ENCODE measurements at regions not wholly inside any gene's neighbourhood (a gene's known extent, or its start where the extent isn't known, plus 50 kb on each side); places are given as distances from the start of the nearest gene placed in this dataset.

DNA sequence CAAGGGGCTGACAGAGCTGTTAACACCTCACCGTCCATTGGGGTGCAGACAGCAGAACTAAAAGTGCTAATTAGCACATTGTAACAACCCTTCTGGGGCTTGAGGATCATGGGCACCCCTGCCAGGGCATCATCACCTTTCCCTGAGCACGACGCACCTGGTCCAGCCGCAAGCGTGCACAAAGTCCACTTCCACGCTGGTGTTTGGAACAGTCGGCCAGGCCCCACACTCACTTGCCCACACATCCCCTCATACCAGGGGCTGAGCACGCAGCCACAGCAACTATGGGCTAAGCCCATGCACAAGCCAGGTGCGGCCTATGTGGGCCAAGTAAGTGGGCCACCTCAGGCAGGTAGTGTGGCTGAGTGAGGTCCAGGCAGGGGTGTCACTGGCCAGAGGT, 148.7 kb downstream of the CCDC59 start:
- Histone ChIP-seq H3K9me3 (ENCODE audit: control extremely low read depth in 1 of 3, control insufficient read depth in 2 of 3, insufficient read depth in 1 of 3, low read length in 2 of 3) (peaks cover 0 to 10% (median 7%) of the 10 kb centered on the region in 3 donors), H3K4me3 (ENCODE audit: control extremely low read depth in 1 of 5, extremely low read depth in 1 of 5, insufficient read depth in 1 of 5, low read depth in 2 of 5, low read length in 4 of 5) (no peak overlapping the region), H3K4me1 (ENCODE audit: control insufficient read depth in 2 of 2, insufficient read depth in 2 of 2, low read length in 2 of 2) (no peaks in the 10 kb centered on the region), H3K4me2 (replicated peaks; ENCODE audit: low read depth, low read length, poor library complexity, severe bottlenecking) (no peak overlapping the region), H3K9ac (ENCODE audit: low read length) (no peak overlapping the region), H2AFZ (ENCODE audit: insufficient read depth, low read depth, low read length, poor library complexity, severe bottlenecking) (no peak overlapping the region), H3K27ac (ENCODE audit: low read length in 2 of 2) (no peak overlapping the region), H3K36me3 (replicated peaks in 1 of 2; ENCODE audit: control extremely low read depth in 1 of 2, control insufficient read depth in 1 of 2, extremely low read depth in 1 of 2, insufficient read depth in 2 of 2, low read length in 1 of 2) (no peaks in the 10 kb centered on the region), H4K20me1 (ENCODE audit: control insufficient read depth, insufficient read depth, low read length, poor library complexity, severe bottlenecking) (no peaks in the 10 kb centered on the region), H3K79me2 (ENCODE audit: control insufficient read depth, insufficient read depth, low read length) (no peaks in the 10 kb centered on the region), H3K27me3 (replicated peaks in 1 of 4; ENCODE audit: control extremely low read depth in 1 of 4, control insufficient read depth in 3 of 4, insufficient read depth in 4 of 4, low read length in 3 of 4) (no peaks in the 10 kb centered on the region)
- Mint-ChIP-seq H3K27ac (no peak overlapping the region), H3K4me1 (no peaks in the 10 kb centered on the region), H3K4me3 (no peak overlapping the region), H3K9me3 (ENCODE audit: insufficient read depth) (peaks cover 5% of the 10 kb centered on the region), H3K27me3 (no peaks in the 10 kb centered on the region)
- DNase-seq: no peak
- no peak for ATAC-seq (ENCODE audit: low read depth)
- 97% methylated on average over 9 of the region's 9 CpGs for WGBS (ENCODE audit: insufficient coverage)
- intact Hi-C loops (cut with micrococcal nuclease): no loop called here
- TF ChIP-seq EZH2 (IDR thresholded peaks at IDR 0.05; ENCODE audit: borderline replicate concordance, insufficient read depth, low read depth, low read length, poor library complexity, severe bottlenecking): no peak
- TF ChIP-seq, protein P1, sequence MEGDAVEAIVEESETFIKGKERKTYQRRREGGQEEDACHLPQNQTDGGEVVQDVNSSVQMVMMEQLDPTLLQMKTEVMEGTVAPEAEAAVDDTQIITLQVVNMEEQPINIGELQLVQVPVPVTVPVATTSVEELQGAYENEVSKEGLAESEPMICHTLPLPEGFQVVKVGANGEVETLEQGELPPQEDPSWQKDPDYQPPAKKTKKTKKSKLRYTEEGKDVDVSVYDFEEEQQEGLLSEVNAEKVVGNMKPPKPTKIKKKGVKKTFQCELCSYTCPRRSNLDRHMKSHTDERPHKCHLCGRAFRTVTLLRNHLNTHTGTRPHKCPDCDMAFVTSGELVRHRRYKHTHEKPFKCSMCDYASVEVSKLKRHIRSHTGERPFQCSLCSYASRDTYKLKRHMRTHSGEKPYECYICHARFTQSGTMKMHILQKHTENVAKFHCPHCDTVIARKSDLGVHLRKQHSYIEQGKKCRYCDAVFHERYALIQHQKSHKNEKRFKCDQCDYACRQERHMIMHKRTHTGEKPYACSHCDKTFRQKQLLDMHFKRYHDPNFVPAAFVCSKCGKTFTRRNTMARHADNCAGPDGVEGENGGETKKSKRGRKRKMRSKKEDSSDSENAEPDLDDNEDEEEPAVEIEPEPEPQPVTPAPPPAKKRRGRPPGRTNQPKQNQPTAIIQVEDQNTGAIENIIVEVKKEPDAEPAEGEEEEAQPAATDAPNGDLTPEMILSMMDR (IDR thresholded peaks at IDR 0.05): no peak
- POLR2A ChIA-PET: no interaction called here
- CTCF ChIA-PET: no interaction called here

- DNase-seq (no peak), ATAC-seq (ENCODE audit: low read depth) (no peak)
- H3K9me3 ChIP-seq (ENCODE audit: control extremely low read depth in 1 of 3, control insufficient read depth in 2 of 3, insufficient read depth in 1 of 3, low read length in 2 of 3): peaks cover 0 to 10% (median 4%) of the 10 kb centered on the region in 3 donors
- no peaks in the 10 kb centered on the region for H3K27me3 Mint-ChIP-seq
- POLR2A ChIA-PET: no interaction called here
- TF ChIP-seq, protein P1 (IDR thresholded peaks at IDR 0.05): no peak
- no peak for TF ChIP-seq EZH2 (IDR thresholded peaks at IDR 0.05; ENCODE audit: borderline replicate concordance, insufficient read depth, low read depth, low read length, poor library complexity, severe bottlenecking)
- H3K4me2 ChIP-seq (replicated peaks; ENCODE audit: low read depth, low read length, poor library complexity, severe bottlenecking): no peak overlapping the region
- H3K79me2 ChIP-seq (ENCODE audit: control insufficient read depth, insufficient read depth, low read length): no peaks in the 10 kb centered on the region
- no peaks in the 10 kb centered on the region for H3K4me1 ChIP-seq (ENCODE audit: control insufficient read depth in 2 of 2, insufficient read depth in 2 of 2, low read length in 2 of 2)
- H4K20me1 ChIP-seq (ENCODE audit: control insufficient read depth, insufficient read depth, low read length, poor library complexity, severe bottlenecking): no peaks in the 10 kb centered on the region
- intact Hi-C loops (cut with micrococcal nuclease): no loop called here
- no peak overlapping the region for H2AFZ ChIP-seq (ENCODE audit: insufficient read depth, low read depth, low read length, poor library complexity, severe bottlenecking)
- no peak overlapping the region for H3K4me3 ChIP-seq (ENCODE audit: control extremely low read depth in 1 of 5, extremely low read depth in 1 of 5, insufficient read depth in 1 of 5, low read depth in 2 of 5, low read length in 4 of 5)
- peaks cover 7% of the 10 kb centered on the region for H3K9me3 Mint-ChIP-seq (ENCODE audit: insufficient read depth)
- no peak overlapping the region for H3K4me3 Mint-ChIP-seq
- H3K36me3 ChIP-seq (replicated peaks in 1 of 2; ENCODE audit: control extremely low read depth in 1 of 2, control insufficient read depth in 1 of 2, extremely low read depth in 1 of 2, insufficient read depth in 2 of 2, low read length in 1 of 2): no peaks in the 10 kb centered on the region
- no peaks in the 10 kb centered on the region for H3K4me1 Mint-ChIP-seq
- H3K27ac ChIP-seq (ENCODE audit: low read length in 2 of 2): no peak overlapping the region
- H3K9ac ChIP-seq (ENCODE audit: low read length): no peak overlapping the region
- H3K27me3 ChIP-seq (replicated peaks in 1 of 4; ENCODE audit: control extremely low read depth in 1 of 4, control insufficient read depth in 3 of 4, insufficient read depth in 4 of 4, low read length in 3 of 4): no peaks in the 10 kb centered on the region
- no peak overlapping the region for H3K27ac Mint-ChIP-seq
- CTCF ChIA-PET: no interaction called here
Observed at GRCh38 chr12:82207556-82207955, 150.6 kb downstream of the CCDC59 start.
